Psoas muscle (tissue), 7 donors: ENCODE measurements at regions not wholly inside any gene's neighbourhood (a gene's known extent, or its start where the extent isn't known, plus 50 kb on each side); places are given as distances from the start of the nearest gene placed in this dataset.

Experiments
- ATAC-seq, 4 donors: fragments of 200-7000 bp; cut with Tn5 transposase; one replicate each; pipeline ENCODE4 v1.9.1; 2020; ENCODE audit warnings: moderate library complexity in 3 of 4, mild to moderate bottlenecking in 2 of 4
- DNase-seq, 2 donors: peaks; one replicate each; pipeline ENCODE4 v3.0.0-alpha.2; 2020
- H3K27ac ChIP-seq: fragments of 200-600 bp; one replicate; pipeline ENCODE4 v1.8.0; 2022
- H3K27me3 ChIP-seq, 3 donors: fragments of 200-600 bp in 1 of 3; one replicate each; pipeline versions ENCODE4 v1.6.1 to v1.8.0; 2013 to 2022; ENCODE audit warnings: low read length in 2 of 3, mild to moderate bottlenecking in 2 of 3, moderate library complexity in 1 of 3; ENCODE audit not compliant: insufficient read depth in 3 of 3
- H3K36me3 ChIP-seq, 2 donors: fragments of 200-600 bp in 1 of 2; one replicate each; pipeline versions ENCODE4 v1.6.1 to v1.8.0; 2013 to 2022; ENCODE audit warnings: low read depth in 1 of 2, mild to moderate bottlenecking in 1 of 2, moderate library complexity in 1 of 2; ENCODE audit not compliant: insufficient read depth in 1 of 2
- H3K4me1 ChIP-seq: fragments of 200-600 bp; one replicate; pipeline ENCODE4 v1.8.0; 2022
- H3K4me3 ChIP-seq: fragments of 200-600 bp; one replicate; pipeline ENCODE4 v1.8.0; 2022; ENCODE audit warnings: mild to moderate bottlenecking
- H3K9me3 ChIP-seq: fragments of 200-600 bp; one replicate; pipeline ENCODE4 v1.8.0; 2022
- CTCF ChIP-seq: fragments of 200-600 bp; IDR thresholded peaks from one replicate; pipeline ENCODE4 v1.8.0; 2022; ENCODE audit warnings: antibody characterized with exemption
- WGBS, 3 donors: extraction: QIAGEN DNeasy Blood & Tissue Kit; methylation state at CpG; one replicate each; pipeline versions ENCODE4 v1.1.6 to v1.1.7; 2013; 5-methylcytosine and 5-hydroxymethylcytosine counted together
- intact Hi-C, 2 donors: fragments of 100-400 bp; cut with DNase I; formaldehyde crosslinking; loops; one replicate each; pipeline versions ENCODE4 v1.11.0 to v1.14.2; 2022
- donor health status: healthy with polysubstance abuse.
- donor health status: DM: no; HTN: no; CAD: no; lungs with moderate emphysema.
- donor health status: Bipolar disorder and iron deficiency.
- donor health status: healthy.
- donor health status: DM: yes; HTN: yes; CAD: no.
- donor health status: DM: no; HTN: no; CAD: no.
- donor health status: DM: yes; HTN: yes; CAD: no.

GRCh38 chr20:40234593-40234992 is 454.4 kb downstream of the MAFB start:
- no peak for ATAC-seq
- no peaks in the 10 kb centered on the region for H3K36me3 ChIP-seq
- H3K4me1 ChIP-seq, result peaks cover 7% of the 10 kb centered on the region
- no peak for TF ChIP-seq CTCF
- no peaks in the 10 kb centered on the region for H3K9me3 ChIP-seq
- DNase-seq, result no peak
- 68 to 74% (median 70%) methylated on average over 3 of the region's 3 CpGs for WGBS, 3 donors
- H3K4me3 ChIP-seq, result no peak overlapping the region
- H3K27me3 ChIP-seq, result no peaks in the 10 kb centered on the region
- H3K27ac ChIP-seq, result no peak overlapping the region
- intact Hi-C loops, result no loop called here

- ATAC-seq, result no peak
- Histone ChIP-seq H3K36me3 (no peaks in the 10 kb centered on the region), H3K27me3 (no peaks in the 10 kb centered on the region), H3K4me1 (peaks cover 7% of the 10 kb centered on the region), H3K27ac (no peak overlapping the region), H3K4me3 (no peak overlapping the region), H3K9me3 (no peaks in the 10 kb centered on the region)
- DNase-seq, result no peak
- WGBS, 3 donors, result 22 to 36% (median 24%) methylated on average over 3 of the region's 3 CpGs
- intact Hi-C loops, result no loop called here
- no peak for TF ChIP-seq CTCF
Observed at GRCh38 chr20:40233406-40233805, 455.6 kb downstream of the MAFB start.

- DNase-seq (no peak), ATAC-seq (no peak)
- peaks cover 7% of the 10 kb centered on the region for H3K4me1 ChIP-seq
- H3K27me3 ChIP-seq, result no peaks in the 10 kb centered on the region
- H3K36me3 ChIP-seq, result no peaks in the 10 kb centered on the region
- TF ChIP-seq CTCF, result no peak
- H3K27ac ChIP-seq, result no peak overlapping the region
- H3K9me3 ChIP-seq, result no peaks in the 10 kb centered on the region
- intact Hi-C loops, result no loop called here
- H3K4me3 ChIP-seq, result no peak overlapping the region
Observed at GRCh38 chr20:40232756-40233155, 456.3 kb downstream of the MAFB start.

GRCh38 chr20:40232273-40232672 is 456.8 kb downstream of the MAFB start:
- no peak for TF ChIP-seq CTCF
- H3K9me3 ChIP-seq, result no peaks in the 10 kb centered on the region
- no peaks in the 10 kb centered on the region for H3K27me3 ChIP-seq
- 78 to 97% (median 93%) methylated on average over 1 of the region's 1 CpG for WGBS, 3 donors
- intact Hi-C loops, result no loop called here
- peaks cover 7% of the 10 kb centered on the region for H3K4me1 ChIP-seq
- no peak overlapping the region for H3K4me3 ChIP-seq
- DNase-seq (no peak), ATAC-seq (no peak)
- H3K36me3 ChIP-seq, result no peaks in the 10 kb centered on the region
- no peak overlapping the region for H3K27ac ChIP-seq

- Histone ChIP-seq H3K27me3 (no peaks in the 10 kb centered on the region), H3K4me3 (no peak overlapping the region), H3K9me3 (no peaks in the 10 kb centered on the region), H3K4me1 (peaks cover 7% of the 10 kb centered on the region), H3K36me3 (no peaks in the 10 kb centered on the region), H3K27ac (no peak overlapping the region)
- intact Hi-C loops, result no loop called here
- no peak for DNase-seq
- TF ChIP-seq CTCF, result no peak
- no peak for ATAC-seq
Observed at GRCh38 chr20:40230486-40230885, 458.6 kb downstream of the MAFB start.
